RPMI8226 (cell line): ENCODE measurements at regions not wholly inside any gene's neighbourhood (a gene's known extent, or its start where the extent isn't known, plus 50 kb on each side); places are given as distances from the start of the nearest gene placed in this dataset.
"Not testable (repeated sequence)": the region's sequence is repeated elsewhere in the genome, so short reads cannot be mapped to it uniquely, and the experiment has no call there.

ENCODE experiments used
- DNase-seq: peaks from one replicate; pipeline ENCODE4 v3.0.0-alpha.2; 2015

- no peak for DNase-seq
Observed at GRCh38 chr3:34066999-34067398, 268.6 kb downstream of the PDCD6IP start.

DNA sequence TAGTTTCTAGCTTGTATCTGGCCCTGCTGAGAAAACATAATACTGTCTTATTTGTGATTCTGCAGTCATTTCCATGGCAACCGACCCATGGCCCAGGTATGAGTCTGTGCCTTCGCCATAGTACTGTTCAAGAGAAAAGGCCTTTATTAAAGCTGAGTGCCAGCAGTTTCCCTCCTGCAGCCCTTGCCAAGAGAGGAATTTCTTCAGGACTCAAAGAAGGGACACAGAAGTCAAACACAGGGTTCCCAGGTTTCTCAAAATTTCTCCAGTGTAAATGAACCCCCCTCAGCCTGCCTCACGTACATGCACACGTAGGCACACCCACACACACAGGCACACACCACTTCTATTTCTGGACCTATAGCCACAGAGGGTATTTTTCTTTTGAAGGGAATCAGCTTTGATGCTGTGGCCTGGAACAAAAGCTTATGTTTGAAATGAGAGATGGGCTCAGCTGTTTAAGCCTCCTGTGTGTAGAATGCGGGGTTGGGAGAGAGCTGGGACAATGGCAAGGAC is 269.2 kb downstream of the PDCD6IP start:
- no peak for DNase-seq

GRCh38 chr3:34068505-34068904 is 270.1 kb downstream of the PDCD6IP start:
- no peak for DNase-seq

GRCh38 chr3:34070831-34071585 is 272.6 kb downstream of the PDCD6IP start:
- DNase-seq: no peak

GRCh38 chr3:34072297-34072696 is 273.9 kb downstream of the PDCD6IP start:
- no peak for DNase-seq

GRCh38 chr3:34073111-34073510 is 274.7 kb downstream of the PDCD6IP start:
- no peak for DNase-seq

- peak; percentile 11 for DNase-seq
Observed at GRCh38 chr3:34073961-34074360, 275.5 kb downstream of the PDCD6IP start.

- DNase-seq: no peak
Observed at GRCh38 chr3:34075975-34076374, 277.5 kb downstream of the PDCD6IP start.

DNA sequence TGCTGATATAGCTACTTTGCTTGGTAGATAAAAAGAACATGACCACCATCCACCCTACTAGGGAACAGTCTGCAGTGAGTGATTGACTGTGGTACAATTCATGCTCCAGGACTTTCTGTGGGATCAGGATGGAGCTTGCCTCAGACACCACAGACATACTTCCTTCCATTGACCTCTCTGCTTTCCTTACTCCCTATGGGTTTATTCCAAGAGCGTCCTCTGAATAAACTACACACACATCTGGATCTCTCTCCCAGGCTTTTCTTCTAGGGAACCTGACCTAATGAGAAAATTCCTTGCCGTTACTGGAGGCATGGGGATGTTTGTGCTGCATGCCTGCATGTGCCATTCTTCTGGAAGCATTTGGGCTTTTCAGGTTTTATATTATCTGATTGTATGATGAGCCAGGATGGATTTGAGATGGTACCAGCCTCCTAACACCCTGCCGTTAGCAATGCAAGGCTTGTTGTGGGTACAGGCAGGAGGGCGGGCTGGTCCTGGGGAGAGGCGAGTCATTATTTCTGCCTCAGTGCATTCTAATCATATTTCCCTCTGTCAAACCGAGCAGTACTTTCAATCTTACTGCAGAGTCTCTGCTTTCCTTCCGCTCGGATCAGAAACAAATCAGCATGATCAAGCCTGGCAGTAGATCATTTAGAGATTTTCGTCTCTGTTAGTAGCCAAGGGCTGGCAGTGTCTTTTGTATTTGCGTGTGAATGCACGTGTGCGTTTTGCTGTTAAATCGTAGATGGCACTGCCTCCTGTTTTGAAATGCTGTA is 279.2 kb downstream of the PDCD6IP start:
- no peak for DNase-seq

GRCh38 chr3:34078418-34078817 is 280.0 kb downstream of the PDCD6IP start:
- no peak for DNase-seq

DNA sequence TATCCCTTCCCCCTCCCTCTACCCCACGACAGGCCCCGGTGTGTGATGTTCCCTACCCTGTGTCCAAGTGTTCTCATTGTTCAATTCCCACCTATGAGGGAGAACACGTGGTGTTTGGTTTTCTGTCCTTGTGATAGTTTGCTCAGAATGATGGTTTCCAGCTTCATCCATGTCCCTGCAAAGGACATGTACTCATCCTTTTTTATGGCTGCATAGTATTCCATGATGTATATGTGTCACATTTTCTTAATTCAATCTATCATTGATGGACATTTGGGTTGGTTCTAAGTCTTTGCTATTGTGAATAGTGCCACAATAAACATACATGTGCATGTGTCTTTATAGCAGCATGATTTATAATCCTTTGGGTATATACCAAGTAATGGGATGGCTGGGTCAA is 281.4 kb downstream of the PDCD6IP start:
- not testable (repeated sequence) for DNase-seq

- not testable (repeated sequence) for DNase-seq
Observed at GRCh38 chr3:34090379-34090778, 291.9 kb downstream of the PDCD6IP start.

DNA sequence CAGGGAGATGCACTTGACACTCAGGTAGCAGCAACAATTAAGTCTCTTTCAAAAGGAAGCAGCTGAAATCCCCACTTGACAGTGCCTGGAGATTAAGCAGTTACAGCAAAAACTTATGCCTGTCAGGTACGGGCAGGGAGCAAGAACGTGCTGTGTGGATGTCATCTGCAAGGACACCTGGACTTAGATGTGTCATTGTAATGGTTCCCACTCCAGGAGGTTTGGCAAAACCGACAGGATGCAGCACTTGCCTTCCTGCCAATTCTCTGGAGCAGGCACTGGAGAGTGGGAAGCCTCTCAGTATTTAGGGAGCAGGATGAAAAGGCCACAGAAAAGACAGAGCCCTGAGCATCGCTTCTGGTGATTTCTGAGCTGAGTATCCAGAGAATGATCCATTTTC is 292.4 kb downstream of the PDCD6IP start:
- no peak for DNase-seq

GRCh38 chr3:34094280-34094679 is 295.9 kb downstream of the PDCD6IP start:
- DNase-seq: not testable (repeated sequence)

DNA sequence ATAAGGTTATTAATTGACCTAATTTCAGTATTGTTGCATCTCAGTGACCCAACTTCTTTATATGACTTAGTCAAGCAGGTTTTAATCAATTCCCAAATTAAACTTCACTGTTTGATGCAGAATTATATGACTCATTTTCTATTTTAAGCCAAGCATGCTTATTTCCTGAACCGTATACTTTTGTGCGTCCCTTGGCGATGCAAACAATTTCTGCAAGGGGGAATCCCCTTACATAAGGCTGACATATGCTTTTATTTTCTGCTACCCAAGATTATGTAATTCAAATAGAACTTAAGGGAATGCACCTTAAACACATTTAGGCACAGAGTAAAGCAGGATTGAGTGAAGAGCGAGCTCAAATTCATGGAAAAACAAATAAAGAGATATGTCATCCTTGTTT is 303.9 kb downstream of the PDCD6IP start:
- DNase-seq: no peak

DNA sequence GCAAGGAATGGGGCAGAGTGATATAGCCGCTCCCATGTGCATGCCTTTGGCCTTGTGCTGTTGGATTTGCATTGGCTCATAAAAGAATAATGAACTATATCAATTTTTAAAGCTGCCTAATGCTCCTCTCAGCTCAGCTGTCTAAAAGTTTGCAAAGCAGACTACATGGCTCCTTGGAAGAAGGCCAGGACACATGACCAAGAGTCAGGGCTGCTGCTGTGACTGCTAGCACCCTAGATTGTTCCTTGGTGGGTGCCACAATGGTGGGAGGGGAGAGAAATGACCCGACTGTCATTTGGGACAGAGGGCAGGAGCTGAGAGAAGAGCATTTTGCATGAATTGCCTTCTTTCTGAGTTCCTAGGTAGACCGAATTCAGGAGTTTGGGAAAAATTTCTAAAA is 307.9 kb downstream of the PDCD6IP start:
- no peak for DNase-seq

DNA sequence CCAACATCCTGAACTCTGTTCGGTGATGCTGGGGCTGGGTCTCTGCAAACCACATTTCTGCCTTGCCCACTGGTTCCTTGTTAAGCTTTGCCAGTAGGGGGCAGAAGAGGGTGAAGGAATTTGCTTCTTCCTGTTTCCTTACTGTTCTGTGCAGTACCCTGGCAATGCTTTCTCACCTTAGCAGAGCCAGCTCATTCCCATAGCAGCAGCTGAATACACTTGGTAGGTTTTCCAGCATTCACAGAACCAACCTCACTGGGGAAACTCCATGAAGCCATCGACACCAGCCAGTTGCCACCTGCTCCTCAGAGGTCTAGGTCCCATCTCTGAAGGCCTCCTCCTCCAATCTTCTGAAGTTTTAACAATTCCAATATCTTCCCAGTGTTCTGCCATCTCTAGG is 308.4 kb downstream of the PDCD6IP start:
- DNase-seq: peak; percentile 36

DNA sequence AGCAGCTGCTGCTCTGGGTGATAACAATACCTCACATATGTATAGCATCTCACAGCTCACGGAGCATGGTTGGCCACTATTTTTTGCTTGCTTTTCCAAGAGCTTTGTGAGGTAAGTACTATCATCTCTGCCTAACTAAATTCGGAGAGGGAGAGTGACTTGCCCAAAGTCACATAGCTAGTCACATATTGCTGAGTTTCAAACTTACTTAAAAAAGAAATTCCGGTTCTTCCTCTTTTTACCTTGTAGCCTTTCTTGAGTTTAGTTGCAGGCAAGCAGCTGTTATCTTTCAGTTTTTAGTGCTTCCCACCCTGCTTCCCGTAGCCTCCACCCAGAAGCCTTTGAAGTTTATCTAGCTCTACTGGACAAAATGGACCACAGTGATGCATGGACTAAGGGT is 309.2 kb downstream of the PDCD6IP start:
- peak; percentile 4 for DNase-seq

GRCh38 chr3:34109021-34109420 is 310.6 kb downstream of the PDCD6IP start:
- DNase-seq: no peak

DNA sequence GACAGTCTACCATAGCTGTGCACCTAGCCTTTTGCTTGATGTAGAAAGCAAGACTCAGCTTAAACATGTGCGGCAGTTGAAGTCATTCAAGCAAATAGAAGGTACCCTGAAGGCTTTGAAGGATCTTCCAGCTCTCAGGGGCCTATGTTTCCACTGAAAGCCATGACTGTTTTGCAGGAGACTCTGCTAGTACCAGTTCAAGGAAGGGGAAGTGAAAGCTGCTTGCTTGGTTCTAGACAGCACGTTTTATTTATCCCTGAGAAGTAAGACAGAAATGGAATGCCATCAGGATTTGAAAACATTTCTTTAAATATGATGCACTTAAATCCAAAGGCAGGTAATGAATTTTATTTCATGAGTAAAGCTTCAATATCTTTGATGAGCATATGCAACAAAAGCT is 311.4 kb downstream of the PDCD6IP start:
- DNase-seq: peak; percentile 43

- no peak for DNase-seq
Observed at GRCh38 chr3:34111361-34111760, 312.9 kb downstream of the PDCD6IP start.

GRCh38 chr3:34112261-34112660 is 313.8 kb downstream of the PDCD6IP start:
- DNase-seq: not testable (repeated sequence)

DNA sequence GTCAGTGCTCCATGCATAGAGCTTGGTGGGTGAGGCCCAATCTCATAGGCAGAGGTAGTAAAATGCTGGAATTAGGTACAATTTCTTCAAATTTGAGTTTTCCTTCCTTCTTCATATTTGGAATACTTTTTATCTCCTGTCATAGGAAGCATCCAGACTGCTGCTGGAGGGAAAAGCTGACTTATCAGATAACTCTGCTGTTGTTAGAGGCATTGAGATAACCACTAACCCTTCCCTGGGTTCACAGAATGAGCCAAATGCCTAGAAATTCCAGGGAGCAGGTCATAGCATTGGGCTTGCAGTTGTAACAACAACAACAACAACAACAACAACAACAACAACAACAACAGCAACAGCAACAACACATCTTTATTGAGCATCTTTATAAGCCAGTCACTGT is 332.7 kb downstream of the PDCD6IP start:
- no peak for DNase-seq

DNA sequence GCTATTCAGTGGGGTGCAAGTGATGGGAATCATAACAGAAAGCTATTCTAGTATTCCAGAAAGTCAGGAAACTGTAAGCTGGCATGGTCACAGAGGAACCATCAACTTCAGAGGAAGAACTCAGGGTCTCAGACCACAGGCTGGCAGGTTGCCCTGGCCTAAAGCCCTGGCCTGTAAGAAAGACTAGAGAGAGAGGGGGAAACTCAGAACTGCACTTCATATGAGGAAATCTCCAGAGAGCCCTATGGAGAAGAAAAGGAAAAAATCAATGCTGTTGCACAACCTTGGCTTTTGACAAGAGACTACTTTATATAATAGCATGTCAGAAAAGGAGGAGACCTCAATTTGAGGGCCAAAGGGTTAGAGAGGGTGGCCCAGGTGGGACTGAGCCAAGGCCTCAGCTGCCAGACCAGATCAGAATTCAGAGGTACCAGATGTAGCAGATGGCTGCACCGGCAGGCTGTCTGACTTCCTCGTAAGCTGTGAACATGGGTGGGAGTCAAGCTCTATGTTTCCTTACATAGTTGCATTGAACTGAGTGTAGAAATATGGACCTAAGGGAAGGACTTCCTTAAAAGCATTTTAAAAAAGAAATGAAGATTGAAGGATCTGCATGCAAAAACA is 333.8 kb downstream of the PDCD6IP start:
- DNase-seq: no peak
